ENCODE measurements at regions not wholly inside any gene's neighbourhood (a gene's known extent, or its start where the extent isn't known, plus 50 kb on each side); places are given as distances from the start of the nearest gene placed in this dataset.

DNA sequence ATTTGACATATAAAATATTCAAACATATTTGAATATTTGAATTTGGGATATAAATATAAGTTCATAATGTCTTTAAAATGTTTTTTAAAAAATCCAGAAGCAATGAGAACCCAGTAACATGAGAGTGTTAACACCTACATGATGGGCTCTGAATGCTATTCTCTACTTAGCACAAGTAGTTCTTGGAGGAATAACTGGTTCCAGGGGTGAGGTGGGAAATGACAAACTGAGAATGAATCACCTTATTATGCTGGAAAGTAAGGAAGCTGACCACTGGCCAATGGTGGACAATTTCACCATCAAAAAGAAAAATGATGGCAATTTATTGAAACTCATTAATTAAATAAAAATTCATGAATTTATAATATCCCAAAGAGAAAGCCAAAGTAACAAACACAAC is 79.6 kb upstream of the NABP1 start:
- TF ChIP-seq, protein P1, sequence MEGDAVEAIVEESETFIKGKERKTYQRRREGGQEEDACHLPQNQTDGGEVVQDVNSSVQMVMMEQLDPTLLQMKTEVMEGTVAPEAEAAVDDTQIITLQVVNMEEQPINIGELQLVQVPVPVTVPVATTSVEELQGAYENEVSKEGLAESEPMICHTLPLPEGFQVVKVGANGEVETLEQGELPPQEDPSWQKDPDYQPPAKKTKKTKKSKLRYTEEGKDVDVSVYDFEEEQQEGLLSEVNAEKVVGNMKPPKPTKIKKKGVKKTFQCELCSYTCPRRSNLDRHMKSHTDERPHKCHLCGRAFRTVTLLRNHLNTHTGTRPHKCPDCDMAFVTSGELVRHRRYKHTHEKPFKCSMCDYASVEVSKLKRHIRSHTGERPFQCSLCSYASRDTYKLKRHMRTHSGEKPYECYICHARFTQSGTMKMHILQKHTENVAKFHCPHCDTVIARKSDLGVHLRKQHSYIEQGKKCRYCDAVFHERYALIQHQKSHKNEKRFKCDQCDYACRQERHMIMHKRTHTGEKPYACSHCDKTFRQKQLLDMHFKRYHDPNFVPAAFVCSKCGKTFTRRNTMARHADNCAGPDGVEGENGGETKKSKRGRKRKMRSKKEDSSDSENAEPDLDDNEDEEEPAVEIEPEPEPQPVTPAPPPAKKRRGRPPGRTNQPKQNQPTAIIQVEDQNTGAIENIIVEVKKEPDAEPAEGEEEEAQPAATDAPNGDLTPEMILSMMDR (IDR thresholded peaks at IDR 0.05; ENCODE audit: low read depth, low read length) = no peak
- TF ChIP-seq POLR2A (IDR thresholded peaks at IDR 0.05; ENCODE audit: extremely low read depth, insufficient read length) = no peak

Measured in NB4 (cell line).